Upper lobe of right lung (tissue), 1 donor: ENCODE measurements at regions not wholly inside any gene's neighbourhood (a gene's known extent, or its start where the extent isn't known, plus 50 kb on each side); places are given as distances from the start of the nearest gene placed in this dataset.

Experiments used
- ATAC-seq: fragments of 200-7000 bp; cut with Tn5 transposase; one replicate; pipeline ENCODE4 v1.9.1; 2020; ENCODE audit warnings: mild to moderate bottlenecking, moderate library complexity
- DNase-seq: peaks from one replicate; pipeline ENCODE4 v3.0.0-alpha.2; 2020
- H3K27ac ChIP-seq: fragments of 200-600 bp; one replicate; pipeline ENCODE4 v1.8.0; 2022
- H3K27me3 ChIP-seq: fragments of 200-600 bp; one replicate; pipeline ENCODE4 v1.8.0; 2022; ENCODE audit warnings: mild to moderate bottlenecking
- H3K36me3 ChIP-seq: fragments of 200-600 bp; one replicate; pipeline ENCODE4 v1.8.0; 2022
- H3K4me1 ChIP-seq: fragments of 200-600 bp; one replicate; pipeline ENCODE4 v1.8.0; 2022
- H3K4me3 ChIP-seq: fragments of 200-600 bp; one replicate; pipeline ENCODE4 v1.8.0; 2022; ENCODE audit warnings: mild to moderate bottlenecking
- H3K9me3 ChIP-seq: fragments of 200-600 bp; one replicate; pipeline ENCODE4 v1.8.0; 2022
- intact Hi-C: fragments of 100-400 bp; cut with DNase I; formaldehyde crosslinking; loops from one replicate; pipeline ENCODE4 v1.11.0; 2022
- TF ChIP-seq, protein P1 (sequence below): fragments of 200-600 bp; IDR thresholded peaks from one replicate; pipeline ENCODE4 v1.8.0; 2022; ENCODE audit warnings: antibody characterized with exemption
- donor health status: DM: no; HTN: yes; CAD: no; lungs with severe emphysema.

DNA sequence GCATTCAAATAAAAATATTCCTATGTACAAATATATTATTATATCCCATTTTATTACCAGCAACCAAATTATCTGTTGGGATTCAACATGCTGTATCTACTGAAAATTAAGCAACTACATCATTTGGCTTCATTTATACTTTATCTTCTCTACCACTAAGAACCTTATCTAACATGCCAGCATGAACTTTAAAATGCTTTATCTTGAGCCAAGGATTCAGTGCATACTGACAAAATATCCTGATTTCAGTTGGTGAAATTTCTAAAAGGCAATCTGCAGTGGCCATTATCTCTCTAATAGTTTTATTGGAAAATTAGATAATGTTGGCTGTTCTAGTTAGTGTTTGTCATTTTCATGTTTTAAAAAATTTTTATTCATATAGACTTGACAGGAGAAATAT lies 1149.9 kb downstream of the KCNT2 start:
- DNase-seq (no peak), ATAC-seq (no peak)
- Histone ChIP-seq H3K27me3 (no peaks in the 10 kb centered on the region), H3K9me3 (no peaks in the 10 kb centered on the region), H3K4me3 (no peak overlapping the region), H3K4me1 (no peaks in the 10 kb centered on the region), H3K27ac (no peak overlapping the region), H3K36me3 (no peaks in the 10 kb centered on the region)
- TF ChIP-seq, protein P1, sequence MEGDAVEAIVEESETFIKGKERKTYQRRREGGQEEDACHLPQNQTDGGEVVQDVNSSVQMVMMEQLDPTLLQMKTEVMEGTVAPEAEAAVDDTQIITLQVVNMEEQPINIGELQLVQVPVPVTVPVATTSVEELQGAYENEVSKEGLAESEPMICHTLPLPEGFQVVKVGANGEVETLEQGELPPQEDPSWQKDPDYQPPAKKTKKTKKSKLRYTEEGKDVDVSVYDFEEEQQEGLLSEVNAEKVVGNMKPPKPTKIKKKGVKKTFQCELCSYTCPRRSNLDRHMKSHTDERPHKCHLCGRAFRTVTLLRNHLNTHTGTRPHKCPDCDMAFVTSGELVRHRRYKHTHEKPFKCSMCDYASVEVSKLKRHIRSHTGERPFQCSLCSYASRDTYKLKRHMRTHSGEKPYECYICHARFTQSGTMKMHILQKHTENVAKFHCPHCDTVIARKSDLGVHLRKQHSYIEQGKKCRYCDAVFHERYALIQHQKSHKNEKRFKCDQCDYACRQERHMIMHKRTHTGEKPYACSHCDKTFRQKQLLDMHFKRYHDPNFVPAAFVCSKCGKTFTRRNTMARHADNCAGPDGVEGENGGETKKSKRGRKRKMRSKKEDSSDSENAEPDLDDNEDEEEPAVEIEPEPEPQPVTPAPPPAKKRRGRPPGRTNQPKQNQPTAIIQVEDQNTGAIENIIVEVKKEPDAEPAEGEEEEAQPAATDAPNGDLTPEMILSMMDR: no peak
- intact Hi-C loops: no loop called here

- TF ChIP-seq, protein P1: no peak
- Histone ChIP-seq H3K36me3 (no peaks in the 10 kb centered on the region), H3K27ac (no peak overlapping the region), H3K4me1 (no peaks in the 10 kb centered on the region), H3K4me3 (no peak overlapping the region), H3K9me3 (no peaks in the 10 kb centered on the region), H3K27me3 (no peaks in the 10 kb centered on the region)
- intact Hi-C loops: no loop called here
- no peak for ATAC-seq
- DNase-seq: no peak
Measured at GRCh38 chr1:195450794-195451193, 1157.4 kb downstream of the KCNT2 start.

DNA sequence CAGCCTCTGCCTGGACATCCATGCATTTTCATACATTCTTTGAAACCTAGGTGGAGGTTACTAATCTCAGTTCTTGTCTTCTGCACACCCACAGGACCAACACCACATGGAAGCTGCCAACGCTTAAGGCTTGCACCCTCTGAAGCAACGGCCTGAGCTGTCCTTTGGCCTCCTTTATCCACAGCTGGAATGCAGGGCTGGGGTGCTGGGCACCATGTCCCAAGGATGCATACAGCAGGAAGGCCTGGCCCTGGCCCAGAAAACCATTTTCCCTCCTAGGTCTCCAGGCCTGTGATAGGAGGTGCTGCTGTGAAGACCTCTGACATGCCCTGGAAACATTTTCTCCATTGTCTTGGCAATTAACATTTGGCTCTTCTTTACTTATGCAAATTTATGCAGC lies 1168.6 kb downstream of the KCNT2 start:
- H3K4me3 ChIP-seq: no peak overlapping the region
- H3K27me3 ChIP-seq: no peaks in the 10 kb centered on the region
- H3K27ac ChIP-seq: no peak overlapping the region
- no peaks in the 10 kb centered on the region for H3K36me3 ChIP-seq
- H3K4me1 ChIP-seq: no peaks in the 10 kb centered on the region
- DNase-seq (no peak), ATAC-seq (no peak)
- intact Hi-C loops: no loop called here
- TF ChIP-seq, protein P1: no peak
- H3K9me3 ChIP-seq: no peaks in the 10 kb centered on the region

GRCh38 chr1:195434566-195435203 lies 1173.6 kb downstream of the KCNT2 start:
- H3K36me3 ChIP-seq: no peaks in the 10 kb centered on the region
- TF ChIP-seq, protein P1: no peak
- ATAC-seq (no peak), DNase-seq (no peak)
- no peak overlapping the region for H3K27ac ChIP-seq
- intact Hi-C loops: no loop called here
- no peak overlapping the region for H3K4me3 ChIP-seq
- H3K27me3 ChIP-seq: no peaks in the 10 kb centered on the region
- no peaks in the 10 kb centered on the region for H3K4me1 ChIP-seq
- H3K9me3 ChIP-seq: no peaks in the 10 kb centered on the region

DNA sequence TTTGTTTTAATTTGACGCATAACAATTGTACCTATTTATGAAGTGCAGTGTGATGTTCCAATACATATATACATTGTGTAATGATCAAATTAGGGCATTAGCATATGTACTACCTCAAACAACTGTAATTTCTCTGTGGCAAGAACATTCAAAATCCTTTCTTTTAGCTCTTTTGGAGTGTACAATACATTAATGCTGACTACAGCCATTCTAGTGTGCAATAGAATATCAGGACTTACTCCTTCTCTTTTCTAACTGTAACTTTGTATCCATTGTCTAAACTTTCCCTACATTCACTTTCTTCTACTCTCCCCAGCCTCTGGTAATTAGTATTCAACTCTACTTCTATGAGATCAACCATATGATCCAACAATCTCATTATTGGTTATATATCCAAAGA lies 1177.4 kb downstream of the KCNT2 start:
- intact Hi-C loops: no loop called here
- H3K27me3 ChIP-seq: no peaks in the 10 kb centered on the region
- H3K27ac ChIP-seq: no peak overlapping the region
- no peaks in the 10 kb centered on the region for H3K36me3 ChIP-seq
- TF ChIP-seq, protein P1: no peak
- H3K9me3 ChIP-seq: no peaks in the 10 kb centered on the region
- DNase-seq (no peak), ATAC-seq (no peak)
- no peak overlapping the region for H3K4me3 ChIP-seq
- no peaks in the 10 kb centered on the region for H3K4me1 ChIP-seq

- Histone ChIP-seq H3K4me1 (no peaks in the 10 kb centered on the region), H3K36me3 (no peaks in the 10 kb centered on the region), H3K4me3 (no peak overlapping the region), H3K27ac (no peak overlapping the region), H3K27me3 (no peaks in the 10 kb centered on the region), H3K9me3 (no peaks in the 10 kb centered on the region)
- intact Hi-C loops: no loop called here
- TF ChIP-seq, protein P1: no peak
- DNase-seq (no peak), ATAC-seq (no peak)
Measured at GRCh38 chr1:195428927-195429326, 1179.3 kb downstream of the KCNT2 start.
